SKM-1 (cell line): ENCODE measurements at regions not wholly inside any gene's neighbourhood (a gene's known extent, or its start where the extent isn't known, plus 50 kb on each side); places are given as distances from the start of the nearest gene placed in this dataset.

Experiments used
- DNase-seq: peaks from one replicate; lab custom pipeline; 2025; ENCODE audit not compliant: unreplicated experiment; lab: John Stamatoyannopoulos, UW

DNA sequence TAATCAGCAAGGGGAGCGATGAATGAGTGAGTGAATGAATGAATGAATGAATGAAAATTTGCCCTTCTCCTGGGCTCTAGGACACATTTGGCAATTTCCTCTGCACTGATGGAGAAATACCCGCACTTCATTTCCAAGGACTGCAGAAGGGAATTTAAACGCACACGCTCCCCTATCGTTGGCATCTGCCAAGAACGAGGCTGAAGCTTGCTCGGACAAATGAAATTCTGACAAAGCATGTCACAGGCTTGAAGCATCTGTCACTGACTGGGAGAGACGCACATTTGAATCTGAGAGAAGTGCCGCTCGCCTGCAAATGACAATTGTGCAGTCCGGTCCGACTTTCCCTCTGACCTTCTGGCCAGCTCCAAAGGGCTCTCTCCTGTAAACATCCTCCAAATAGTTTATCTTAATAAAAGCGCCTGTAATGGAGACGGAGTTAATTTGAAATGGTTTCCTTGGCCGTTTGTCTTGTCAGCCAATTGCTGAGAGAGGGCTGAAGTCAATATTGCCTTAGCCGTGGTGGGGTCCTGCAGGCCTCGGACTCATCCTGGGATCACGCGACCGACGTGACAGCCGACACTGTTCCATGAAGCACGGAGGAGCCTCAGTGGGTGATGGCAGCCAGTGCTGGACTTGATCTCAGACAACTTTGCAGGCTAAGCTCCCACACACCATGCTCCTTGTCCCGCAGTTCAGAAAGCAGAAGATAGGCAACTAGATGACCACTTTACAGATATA is 260.7 kb downstream of the MN1 start:
- DNase-seq = no peak

DNA sequence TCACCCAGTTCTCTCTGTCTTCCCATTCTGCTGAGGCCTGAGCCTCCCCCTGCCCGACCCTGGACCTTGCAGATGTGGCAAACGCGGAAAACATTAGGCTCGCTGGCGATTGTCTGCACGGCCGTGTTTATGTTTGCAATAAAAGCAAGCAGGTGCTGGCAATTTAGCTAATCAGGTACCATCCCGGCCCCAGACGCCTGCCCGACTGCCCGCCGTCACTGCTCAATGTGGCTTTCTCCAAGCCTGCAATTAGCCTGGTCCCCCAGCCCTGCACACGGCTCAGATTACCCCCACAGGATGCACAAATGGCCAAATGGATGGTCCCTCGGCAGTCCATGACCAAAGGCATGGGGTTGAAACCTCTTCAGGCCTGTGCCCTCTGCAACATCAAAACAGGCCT is 259.7 kb downstream of the MN1 start:
- DNase-seq = no peak

DNA sequence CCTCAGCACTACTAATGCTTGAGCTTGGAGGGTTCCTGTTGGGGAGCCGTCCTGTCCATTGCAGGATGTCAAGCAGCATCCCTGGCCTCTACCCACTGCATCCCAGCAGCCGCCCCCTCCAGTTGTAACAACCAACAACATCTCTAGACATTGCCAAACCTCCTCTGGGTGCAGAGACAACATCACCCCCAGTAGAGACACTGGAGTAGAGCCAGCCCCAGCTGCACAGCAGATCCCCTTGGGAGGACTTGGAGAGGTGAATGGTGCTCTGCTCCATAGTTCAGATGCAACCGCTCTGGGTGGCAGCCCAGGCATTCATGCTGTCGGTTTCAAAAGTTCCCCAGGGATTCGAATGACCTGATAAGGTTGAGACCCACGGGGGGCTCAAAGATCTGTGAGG is 259.0 kb downstream of the MN1 start:
- DNase-seq = no peak

DNA sequence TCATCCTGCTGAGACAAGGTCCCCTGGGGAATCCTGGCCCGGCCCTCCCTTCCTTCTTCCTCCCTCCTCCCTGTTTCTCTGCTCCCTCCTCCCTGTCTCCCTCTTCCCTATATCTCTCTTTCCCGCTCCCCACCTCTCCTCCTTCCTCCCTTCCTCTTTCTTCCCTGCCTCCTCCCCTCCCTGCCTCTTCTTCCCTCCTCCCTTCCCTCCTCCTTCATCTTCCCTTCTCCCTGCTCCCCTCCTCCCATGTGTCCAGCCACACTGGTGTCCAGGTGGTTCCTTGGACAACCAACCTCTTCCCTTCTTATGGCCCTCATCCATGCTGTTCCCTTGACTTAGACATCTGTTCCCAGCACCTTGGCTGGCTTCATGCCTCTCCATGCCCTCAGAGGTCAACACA is 258.1 kb downstream of the MN1 start:
- DNase-seq = no peak

DNA sequence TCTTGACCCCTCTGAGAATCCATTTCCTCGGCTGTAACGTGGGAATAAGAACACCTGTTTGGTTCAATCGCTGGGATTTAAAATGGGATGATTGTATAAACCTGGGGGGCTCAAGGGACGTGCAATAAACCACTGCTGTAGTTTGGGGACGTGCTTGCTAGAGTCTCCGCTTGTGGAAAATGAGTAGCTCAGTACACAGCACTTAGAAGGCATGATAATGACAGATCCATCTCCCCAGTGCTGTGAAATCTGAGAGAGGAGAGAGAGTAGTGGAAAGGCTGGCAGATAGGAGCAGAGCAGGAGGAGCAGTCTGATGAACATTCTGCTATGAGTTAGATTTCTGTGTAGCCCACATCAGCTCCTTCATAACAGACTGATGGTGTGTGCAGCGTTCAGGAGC is 256.5 kb downstream of the MN1 start:
- no peak for DNase-seq

DNA sequence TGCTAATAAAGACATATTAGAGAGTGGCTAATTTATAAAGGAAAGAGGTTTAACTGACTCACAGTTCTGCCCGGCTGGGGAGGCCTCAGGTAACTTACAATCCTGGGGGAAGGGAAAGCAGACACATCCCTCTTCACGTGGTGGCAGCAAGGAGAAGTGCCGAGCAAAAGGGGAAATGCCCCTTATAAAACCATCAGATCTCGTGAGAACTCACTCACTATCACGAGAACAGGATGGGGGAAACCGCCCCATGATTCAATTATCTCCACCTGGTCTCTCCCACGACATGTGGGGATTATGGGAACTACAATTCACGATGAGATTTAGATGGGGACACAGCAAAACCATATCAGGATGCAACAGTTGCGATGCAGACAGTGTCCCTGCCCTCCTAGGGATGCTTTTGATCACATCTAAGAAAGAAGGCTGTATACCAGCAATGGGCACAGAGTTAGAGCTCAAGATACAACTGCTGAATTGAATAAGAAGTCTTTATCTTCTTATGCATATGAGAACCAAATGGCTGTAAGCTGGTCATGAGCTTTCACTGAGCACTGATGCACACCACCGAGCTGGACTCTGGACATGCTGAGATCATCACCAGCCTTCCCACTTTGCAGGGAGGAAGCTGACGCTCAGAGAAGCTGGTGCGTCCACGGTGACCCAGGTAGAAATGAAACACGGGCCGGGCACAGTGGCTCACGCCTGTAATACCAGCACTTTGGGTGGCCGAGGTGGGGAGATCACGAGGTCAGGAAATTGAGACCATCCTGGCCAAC is 255.2 kb downstream of the MN1 start:
- no peak for DNase-seq

DNA sequence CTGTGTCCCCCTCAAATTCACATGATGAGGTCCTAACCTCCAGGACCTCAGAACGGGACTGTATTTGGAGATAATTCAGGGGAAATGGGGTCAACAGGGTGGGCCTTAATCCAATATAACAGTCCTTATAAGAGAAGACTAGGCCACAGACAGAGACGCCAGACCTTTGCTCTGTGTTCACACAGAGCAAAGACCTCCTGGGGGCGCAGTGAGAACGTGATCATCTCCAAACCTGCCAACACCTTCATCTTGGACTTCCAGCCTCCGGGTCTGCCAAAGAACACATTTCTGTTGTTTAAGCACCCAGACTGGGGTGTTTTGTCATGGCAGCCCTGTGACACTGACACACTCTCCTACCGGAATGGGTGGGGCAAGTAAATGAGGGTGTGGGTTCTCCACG is 250.2 kb downstream of the MN1 start:
- no peak for DNase-seq

DNA sequence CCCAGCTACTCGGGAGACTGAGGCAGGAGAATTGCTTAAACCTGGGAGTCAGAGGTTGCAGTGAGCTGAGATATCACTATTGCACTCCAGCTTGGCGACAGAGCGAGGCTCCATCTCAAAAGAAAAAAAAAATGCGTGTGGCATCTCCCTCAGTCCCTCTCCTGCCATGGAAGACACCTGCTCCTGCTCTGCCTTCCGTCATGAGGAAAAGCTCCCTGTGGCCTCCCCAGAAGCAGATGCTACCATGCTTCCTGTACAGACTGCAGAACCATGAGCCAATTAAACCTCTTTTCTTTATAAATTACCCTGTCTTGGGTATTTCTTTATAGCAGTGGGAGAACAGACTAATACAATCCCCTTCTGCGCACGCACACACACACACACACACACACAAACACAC is 249.4 kb downstream of the MN1 start:
- DNase-seq = no peak

DNA sequence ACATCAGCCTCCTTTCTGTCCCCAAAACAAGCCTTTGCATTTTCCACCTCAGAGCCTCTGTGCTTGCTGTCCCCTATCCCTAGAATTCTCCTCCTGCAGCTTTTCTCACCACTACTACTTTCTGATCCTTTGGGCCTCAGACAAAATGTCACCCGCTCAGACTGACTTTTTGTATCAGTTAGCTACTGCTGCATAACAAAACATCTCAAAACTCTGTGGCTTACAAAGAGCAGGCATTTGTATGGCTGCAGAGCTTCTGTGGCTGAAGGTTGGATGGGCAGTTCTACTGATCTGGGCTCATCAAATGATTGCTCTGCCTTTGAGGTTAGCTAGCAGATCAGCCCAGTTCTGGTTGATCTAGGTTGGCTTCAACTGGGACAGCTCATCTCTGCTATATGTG is 248.7 kb downstream of the MN1 start:
- no peak for DNase-seq

DNA sequence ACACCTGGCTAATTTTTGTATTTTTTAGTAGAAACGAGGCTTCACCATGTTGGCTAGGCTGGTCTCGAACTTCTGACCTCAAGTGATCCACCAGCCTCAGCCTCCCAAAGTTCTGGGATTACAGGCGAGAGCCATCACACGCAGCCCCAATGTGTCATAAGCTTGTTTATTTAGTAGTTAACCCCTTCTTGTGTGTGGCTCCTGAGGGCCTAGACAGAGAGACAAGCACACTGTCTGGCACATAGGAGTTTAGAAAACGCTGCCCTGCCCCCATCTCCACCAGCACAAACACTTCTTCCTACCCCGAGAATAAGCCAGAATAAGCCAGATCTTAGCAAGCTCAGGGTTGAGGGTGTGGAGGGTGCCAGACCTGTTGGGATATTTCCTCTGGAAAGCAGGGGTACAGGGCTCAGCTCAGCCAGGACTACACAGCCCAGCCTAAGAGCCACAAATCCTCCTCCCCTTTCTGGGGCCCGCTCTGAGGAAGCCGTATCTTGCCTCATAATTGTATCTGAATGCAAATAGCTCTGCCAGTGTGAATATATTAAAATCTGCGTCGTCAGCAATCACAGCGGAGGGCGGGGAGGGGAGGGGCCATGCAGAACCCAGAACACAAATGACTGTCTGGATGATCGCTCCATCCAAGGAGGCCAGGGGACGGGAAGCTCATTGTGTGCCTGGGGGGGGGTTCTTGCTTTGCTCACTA is 247.3 kb downstream of the MN1 start:
- DNase-seq = no peak

DNA sequence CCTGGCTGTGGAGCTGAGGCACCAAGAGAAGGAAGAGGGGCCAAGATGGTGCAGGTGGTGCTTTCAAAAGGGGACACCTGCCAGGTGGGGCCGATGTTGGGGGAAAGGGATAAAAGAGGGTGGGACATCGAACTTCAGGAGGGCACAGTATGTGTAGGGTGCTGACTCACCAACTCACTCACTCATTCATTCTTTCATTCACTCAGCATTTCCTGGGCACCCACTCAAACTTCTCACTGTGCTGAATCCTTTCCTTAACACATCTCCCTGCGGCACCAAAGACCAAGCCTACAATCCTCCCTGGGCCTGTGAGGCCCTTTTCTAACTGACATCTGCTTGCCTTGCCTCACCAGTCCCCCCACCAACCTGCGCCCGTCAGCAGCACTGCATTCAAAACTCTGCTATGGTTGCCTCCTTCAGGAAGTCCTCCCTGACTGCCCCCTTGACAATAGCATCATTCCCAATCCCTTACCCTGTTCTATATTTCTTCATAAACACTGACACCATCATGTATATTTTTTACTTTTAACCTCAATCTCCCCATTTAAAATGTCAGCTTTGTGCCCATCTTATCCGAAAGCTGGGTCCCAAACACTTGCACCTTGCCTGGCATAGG is 246.6 kb downstream of the MN1 start:
- DNase-seq = no peak

DNA sequence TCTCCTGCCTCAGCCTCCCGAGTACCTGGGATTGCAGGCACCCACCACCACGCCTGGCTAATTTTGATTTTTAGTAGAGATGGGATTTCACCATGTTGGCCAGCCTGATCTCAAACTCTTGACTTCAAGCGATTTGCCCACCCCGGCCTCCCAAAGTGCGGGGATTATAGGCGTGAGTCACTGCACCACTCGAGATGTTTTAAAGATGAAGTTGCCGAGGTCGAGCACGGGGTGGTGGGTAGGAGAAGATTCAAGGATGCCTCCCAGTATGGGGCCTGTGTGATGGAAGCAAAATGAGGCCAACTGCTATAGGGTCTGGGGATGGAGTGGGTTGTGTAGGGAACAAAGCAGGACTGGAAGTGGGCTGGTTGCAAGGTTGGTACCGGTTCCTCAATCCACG is 245.2 kb downstream of the MN1 start:
- DNase-seq = no peak

DNA sequence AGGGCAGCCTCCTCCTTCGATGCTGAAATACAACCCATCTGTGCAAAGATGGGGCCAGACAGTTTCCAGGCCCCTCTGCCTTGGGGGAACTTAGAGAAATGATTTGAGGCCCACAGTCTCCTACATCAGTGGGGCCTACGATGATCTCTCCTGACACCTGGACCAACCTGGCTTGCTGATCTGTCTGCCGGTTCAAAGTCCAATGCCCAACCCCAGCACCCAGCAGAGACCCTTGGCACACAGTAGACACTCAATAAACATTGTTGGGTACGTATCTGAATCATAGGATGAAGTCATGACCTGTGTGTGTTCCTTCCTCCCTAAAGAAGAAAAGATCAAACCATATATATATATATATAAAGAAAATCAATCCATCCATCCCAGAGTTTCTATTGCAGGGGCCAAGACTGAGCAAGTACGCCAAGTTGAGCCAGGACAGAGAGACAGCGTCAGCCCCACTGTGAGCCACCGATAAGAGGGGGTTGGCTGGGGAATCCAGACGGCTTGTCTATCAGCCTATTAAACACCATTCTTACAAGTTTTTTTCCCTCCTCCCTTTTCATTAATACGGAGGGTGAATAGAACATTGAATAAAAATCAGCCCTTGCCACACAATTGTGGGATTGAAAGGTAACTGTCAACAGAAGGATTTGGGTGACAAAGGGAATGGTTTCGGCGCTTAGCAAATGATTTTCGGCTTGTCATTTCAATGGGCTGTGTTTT is 244.1 kb downstream of the MN1 start:
- DNase-seq = no peak

DNA sequence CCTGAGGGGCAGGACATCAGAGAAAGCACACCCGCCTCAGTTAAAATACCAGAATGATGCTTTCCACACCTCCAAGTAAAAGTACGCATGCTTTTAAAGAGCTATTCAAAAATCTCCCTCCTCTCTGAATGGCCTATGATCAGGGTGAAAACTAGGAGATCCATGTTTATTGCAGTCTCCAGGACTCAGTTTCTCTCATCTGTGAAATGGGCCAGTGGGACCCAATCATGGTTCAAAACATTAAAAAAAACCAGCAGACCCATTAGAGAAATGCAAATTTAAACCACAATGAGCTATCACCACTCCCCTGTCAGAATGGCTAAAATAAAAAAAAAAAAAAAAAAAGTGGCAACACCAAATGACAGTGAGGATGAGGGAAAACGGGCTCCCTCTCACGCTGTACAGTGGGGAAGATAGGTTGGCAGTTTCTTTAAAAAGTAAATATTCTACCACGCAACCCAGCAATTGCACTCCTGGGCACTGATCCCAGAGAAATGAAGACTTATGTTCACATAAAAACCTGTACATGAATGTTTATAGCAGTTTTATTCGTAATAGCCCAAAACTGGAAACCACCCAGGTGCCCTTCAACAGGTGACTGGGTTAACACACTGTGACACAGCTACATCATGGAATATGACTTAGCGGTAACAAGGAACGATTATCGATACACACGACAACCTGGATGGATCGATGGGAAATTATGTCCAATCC is 242.7 kb downstream of the MN1 start:
- no peak for DNase-seq

DNA sequence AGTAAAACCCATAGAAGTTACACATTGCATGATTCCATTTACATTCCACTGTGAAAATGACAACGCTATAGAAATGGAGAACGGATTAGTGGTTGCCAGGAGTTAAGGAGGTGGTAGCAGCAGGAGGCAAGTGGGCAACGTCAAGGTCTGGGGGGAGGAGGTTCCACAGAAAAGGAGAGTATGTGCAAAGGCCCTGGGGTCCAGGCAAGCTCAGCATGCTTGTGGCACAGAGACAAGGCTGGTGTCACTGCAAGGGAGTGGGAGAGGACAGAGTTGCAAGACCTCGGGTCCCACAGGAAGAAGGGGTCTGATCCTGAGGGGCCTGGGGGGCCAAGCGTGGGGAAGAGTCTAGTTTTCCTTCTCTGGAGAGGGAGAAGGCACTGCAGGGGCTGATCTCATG is 240.8 kb downstream of the MN1 start:
- no peak for DNase-seq

DNA sequence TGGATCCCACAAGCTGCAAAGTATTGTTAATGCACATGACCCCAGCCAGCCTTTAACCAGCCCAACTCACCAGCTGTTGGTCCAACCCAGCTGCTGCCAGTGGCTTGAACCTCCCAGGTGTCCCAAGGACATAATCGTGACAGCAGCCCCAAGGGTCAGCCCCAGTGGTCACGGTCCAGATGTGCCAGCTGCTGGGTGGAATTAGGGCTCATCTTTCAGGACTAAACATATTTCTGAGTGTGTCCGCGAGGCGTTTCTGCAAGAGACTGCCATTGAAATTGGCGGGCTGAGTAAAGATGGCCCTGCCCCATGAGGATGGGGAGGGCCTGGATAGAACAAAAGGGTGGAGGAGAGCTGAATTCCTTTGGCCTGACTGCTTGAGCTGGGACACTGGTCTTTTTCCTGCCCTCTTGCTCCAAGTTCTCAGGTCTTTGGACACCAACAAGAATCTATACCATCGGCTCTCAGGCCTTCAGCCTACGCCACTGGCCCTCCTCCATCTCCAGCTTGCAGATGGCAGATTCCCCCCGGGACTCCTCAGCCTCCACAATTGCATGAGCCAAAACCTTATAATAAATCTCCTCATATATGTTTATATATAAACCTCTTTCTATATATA is 240.2 kb downstream of the MN1 start:
- DNase-seq = no peak

DNA sequence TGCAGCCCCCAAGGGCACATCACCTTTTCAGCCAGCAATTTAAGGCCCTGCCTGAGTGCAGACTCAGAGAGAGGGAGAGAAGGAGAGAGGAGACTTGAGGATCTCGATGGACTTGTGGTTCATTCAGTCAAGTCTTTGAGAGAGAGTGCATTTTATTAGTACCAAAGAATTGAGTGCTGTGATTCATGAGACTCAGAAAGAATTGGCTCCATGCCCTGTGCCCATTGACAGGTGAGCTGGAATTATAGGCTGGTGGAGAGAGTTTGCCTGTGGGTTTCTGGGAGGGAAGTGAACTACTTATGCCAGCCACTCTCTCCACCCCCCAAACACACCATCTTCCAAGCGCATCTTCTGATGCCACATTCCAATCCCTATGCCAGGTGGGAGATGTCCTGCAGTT is 236.8 kb downstream of the MN1 start:
- DNase-seq = no peak

DNA sequence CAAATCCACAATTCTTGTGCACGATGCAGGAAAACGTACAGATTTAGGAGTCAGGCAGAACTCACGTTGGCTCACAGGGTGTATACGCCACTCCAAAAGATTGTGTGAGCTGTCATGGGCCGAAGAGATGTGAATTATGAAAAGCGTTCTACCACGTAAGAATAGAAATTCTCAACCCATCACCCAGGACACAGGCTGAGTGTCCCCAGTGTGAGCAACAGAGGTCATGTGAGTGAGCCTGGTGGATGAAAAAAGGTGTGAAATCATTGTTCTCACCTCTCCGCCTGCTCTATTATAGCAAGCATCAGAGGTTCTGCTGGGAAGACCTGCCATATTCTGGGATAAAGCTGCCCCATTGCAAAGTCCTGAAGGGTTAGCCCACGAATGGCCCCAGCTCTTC is 235.0 kb downstream of the MN1 start:
- no peak for DNase-seq

DNA sequence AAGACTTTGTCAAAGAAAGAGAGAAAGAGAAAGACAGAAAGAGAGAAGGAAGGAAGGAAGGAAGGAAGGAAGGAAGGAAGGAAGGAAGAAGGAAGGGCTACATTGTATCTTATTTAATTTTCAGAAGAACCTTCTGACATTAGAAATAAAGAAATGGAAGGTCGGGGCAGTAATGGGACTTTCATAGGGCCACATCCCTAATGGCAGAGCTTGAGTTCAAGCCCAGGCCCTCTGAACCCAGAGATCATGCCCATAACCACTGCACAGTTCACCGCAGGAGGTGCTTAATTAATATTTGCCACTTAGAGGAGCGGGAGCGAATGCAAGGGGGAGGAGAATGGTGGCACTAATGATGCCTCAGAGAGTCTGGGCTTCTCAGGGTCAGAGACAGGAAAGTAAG is 233.3 kb downstream of the MN1 start:
- DNase-seq = no peak
